Stimulated activated CD4-positive, alpha-beta T cell treated with anti-CD3 and anti-CD28 coated beads, Interleukin-1b, Interleukin-23, amount 100 ng/mL, for 48 hours (primary cell): ENCODE measurements at regions not wholly inside any gene's neighbourhood (a gene's known extent, or its start where the extent isn't known, plus 50 kb on each side); places are given as distances from the start of the nearest gene placed in this dataset.

Source experiments
- DNase-seq: peaks from one replicate; pipeline ENCODE4 v3.0.0-alpha.2; 2020

DNA sequence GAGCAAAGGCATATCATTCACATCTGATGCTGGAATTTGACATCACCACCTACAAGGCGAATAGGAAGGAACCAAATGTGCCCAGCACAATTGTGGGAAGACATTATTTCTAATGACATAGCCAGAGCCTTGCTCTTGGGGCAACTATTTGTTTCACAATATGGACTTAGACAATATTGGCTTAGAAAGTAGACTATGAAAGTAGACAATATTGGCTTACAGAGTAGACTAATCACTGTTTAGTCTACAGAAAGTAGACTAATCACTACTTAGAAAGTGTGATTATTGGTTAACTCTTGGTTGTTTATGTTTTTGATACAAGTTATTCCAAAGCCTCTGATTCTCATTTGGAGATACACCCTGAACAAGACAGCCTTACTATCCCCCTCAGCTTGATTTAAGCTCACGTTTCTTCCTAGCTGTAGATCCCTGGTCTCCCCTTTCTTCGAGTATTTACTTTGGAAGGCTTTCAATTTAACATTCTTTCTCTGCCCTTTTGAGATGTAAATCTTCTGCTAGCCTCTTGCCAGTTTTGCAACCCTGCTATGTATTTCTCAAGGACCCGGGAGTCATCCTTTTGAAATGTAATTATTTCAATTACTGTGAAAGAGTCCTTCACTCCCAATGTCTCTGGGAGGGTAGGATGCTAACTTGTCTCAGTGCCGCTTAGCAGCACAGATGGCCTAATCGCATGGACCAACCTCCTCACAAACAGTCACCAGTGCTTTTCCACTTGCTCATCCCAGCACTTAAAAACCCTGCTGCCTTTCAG lies 843.2 kb downstream of the GALC start:
- DNase-seq = no peak

DNA sequence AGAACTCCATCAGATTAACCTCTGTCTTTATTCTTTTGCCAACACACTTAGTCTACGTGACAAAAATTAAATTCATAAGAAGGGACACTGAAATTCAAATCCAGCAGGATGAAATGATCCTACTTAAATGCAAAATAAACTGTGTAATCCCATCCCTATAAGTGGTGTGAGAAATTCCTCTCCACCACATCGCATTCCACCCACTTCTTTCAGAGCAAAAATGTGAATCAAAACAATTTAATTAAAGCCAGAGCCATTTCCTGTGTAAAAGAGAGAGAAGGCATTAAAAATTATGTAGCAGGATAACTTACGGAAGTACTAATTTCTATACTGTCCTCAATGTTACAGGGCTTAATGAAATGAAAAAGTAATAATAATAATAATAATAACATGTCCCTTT lies 844.3 kb downstream of the GALC start:
- DNase-seq = no peak

GRCh38 chr14:87142551-87143211 lies 850.3 kb downstream of the GALC start:
- DNase-seq = no peak

GRCh38 chr14:87141801-87142200 lies 851.2 kb downstream of the GALC start:
- no peak for DNase-seq

GRCh38 chr14:87139299-87139698 lies 853.7 kb downstream of the GALC start:
- DNase-seq = no peak

DNA sequence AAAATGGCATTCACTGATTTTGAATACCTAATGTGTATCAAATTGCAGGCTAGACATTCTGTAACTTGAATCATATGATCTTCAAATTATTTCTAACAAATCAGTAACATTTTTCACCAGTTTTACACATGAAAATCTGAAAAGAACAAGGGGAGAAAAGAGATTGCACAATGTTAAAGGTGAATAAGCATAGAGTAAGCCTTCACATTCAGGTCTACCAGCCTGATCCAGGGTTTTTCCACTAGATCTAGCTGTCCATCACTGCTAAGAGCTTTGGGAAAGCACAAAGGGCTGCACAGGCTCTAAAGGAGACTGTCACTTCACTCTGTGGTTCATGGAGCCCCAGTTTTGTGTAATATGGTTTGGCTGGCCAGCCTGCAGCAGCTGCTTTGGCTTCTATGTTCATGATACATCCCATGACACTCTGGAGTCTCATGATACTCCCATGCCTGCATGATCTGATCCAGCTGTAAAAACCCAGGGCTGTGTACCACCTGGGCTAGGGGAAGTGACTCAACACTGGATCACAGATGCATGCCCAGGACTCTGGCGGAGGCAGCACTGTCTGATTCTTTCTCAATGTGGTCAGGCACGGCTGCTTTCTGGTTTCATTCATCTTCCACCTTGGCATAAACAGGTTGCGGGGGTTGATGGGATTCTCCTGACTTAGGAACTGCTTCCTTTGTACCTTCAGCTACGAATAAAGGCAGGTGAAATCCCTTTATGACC lies 859.7 kb downstream of the GALC start:
- DNase-seq = no peak

DNA sequence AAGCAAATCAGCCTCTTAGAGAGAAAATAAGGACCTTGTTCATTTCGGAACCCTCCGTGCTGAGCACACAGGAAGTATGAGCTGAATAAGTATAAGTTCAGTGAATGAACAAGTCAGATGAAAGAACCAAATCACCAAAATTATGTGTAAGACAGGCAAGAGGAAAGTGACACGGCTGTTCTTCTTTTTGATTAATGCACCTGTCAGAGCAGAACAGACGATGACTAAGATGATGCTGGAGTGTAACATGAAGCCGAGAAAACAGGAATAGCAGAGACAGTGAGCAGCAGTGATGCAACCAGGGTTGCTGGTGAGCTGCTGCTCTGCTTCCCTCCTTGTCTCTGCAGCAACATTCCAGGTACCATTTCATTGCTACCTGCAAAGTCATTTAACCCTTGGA lies 861.1 kb downstream of the GALC start:
- no peak for DNase-seq

DNA sequence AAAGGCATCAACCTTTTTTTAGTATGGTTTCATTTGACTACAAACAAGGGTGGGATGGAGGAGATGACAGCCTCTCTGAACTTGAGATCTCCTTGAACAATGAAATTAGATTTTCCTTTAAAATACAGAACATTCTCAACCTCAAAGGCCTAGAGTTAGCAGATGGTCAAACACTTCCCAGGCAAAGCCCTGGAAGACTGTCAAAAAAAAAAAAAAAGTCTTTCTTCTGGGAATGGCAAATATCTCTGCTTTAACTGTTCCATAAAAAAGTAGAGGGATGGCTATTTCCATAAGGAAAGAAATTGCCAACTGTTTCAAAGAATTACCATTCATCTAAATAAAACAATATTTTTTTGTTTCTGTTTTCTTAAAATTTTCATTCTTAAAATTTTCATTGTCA lies 870.8 kb downstream of the GALC start:
- no peak for DNase-seq

DNA sequence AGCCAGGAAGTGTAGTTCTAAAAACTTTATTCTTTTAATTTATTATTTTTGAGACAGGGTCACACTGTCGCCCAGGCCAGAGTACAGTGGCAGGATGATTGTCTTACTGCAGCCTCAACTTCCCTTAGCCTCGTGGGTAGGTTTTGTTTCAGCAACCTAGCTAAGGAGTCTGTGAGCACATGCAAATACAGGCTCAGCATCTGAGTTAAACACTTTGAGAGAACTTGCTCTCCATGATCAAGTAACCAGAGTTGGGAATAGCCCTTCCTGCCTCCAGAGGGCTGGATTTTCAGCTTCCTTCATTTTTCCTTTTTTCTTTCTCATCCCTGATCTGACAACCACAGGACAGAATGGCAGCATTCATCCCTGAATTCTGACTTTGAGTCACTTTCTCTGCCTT lies 871.3 kb downstream of the GALC start:
- DNase-seq = no peak

DNA sequence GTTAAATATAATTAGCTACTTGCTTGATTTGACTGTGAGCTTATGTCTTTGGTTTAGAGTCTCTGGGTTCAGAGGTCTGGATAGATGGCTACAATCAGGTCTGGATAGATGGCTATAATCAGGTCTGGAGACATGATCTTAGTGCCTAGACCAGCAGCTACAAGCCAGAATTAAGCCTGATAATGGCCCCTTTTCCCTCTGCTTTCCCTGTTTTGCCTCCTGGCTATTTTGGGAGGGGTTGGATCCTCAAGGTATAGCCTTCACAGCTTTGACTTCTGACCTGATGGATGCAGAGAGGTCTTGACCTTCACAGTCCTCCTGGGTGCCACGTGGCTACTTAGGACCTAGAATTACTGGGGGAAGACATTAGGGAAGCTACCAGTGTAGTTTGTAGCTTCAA lies 877.7 kb downstream of the GALC start:
- DNase-seq = no peak

GRCh38 chr14:87113286-87113685 lies 879.7 kb downstream of the GALC start:
- DNase-seq = no peak

DNA sequence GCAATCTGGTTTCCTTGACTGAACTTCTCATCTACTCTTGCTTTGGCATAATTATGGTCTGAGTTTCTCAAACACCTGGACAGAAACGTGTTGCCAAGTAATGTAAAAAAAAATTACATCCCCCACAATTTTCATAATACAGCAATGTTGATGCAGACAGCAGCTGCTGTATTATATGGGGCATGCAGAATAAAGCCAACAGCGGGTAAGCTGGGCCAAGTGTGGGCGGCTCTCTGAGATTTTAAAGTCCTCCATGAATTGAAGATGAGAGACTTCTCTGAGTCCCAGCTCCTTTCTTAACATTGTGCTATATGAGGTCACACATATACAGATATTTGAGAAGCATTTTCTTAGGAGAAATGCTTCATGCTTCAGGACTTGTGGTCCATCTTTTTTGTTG lies 881.2 kb downstream of the GALC start:
- DNase-seq = no peak

GRCh38 chr14:87111126-87111525 lies 881.9 kb downstream of the GALC start:
- DNase-seq = no peak

DNA sequence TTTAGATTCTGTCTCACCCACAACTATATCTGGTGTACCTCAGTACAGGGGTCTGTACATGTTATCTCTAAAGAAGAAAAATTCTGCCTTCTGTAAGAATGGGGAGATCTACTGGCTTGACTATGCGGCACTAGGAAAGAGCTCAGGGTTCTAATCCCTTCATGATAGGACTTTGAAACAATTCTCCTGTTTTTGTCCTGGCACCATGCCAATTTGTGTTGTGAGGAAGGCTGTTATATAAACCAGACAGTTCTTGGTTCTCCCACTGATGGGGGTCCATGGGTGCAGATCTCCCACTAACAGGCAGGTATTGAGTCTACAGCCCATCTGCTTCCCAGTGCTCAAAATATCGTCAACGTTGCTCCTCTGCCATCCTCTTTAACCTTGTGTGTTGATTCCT lies 883.7 kb downstream of the GALC start:
- DNase-seq = no peak

GRCh38 chr14:87108726-87109125 lies 884.3 kb downstream of the GALC start:
- DNase-seq = no peak

DNA sequence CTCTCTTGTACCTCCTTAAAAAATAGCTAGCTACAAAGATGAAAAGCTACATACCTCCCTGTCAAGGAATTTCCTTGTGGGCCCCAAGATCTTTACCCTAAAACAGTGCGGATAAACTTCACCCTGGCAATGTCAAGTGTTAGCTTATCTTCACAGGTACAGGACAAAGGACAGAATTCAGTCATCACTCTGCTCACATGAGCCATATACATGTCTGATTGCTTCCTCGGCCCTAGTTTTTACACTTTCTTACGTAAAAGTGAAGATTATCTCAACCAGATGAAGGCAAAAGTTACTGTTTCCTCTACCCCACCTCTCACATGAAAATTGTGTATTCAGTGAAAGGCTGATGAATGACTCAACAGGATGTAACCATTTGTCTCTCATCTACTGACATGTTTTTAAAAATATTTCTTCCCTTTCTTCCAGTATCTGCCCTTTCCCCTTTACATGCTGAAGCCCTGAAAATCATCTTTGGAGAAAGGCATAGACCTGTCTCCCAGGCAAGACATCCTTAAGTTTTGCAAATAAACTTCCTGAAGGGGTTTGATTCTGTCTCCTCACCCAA lies 890.1 kb downstream of the GALC start:
- no peak for DNase-seq

DNA sequence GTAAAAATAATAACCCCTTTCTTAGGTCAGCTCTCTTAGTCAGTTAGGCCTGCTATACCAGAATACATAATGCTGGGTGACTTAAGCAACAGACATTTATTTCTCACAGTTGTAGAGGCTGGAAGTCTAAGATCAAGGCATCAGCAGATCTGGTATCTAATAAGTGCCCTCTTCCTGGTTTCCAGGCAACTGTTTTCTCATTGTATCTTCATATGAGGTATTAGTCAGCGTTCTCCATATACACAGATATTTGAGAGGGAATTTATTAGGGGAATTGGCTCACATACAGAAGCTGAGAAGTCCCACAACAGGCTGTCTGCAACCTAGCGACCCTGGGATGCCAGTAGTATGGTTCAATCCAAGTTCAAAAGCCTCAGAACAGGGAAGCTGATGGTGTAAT lies 896.0 kb downstream of the GALC start:
- no peak for DNase-seq

GRCh38 chr14:87094913-87095312 lies 898.1 kb downstream of the GALC start:
- DNase-seq = no peak

DNA sequence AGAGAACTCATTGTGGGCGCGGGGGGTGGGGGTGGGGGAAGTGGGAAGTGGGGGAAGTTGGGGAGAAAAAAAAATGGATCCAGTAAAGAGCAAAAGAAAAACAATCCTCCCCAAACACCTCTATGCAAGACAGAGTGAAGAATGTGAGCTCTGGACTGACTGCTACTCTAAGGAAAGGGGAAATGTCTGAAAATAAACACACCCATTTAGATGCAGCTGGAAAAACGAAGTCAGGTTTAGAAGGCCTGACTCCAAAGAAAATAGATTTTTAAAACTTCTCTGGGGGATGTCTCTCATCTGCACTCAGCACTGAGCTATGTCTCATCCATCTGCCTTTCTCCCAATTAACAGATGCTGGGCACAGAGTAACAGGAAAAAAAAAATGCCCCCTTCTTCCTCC lies 904.4 kb downstream of the GALC start:
- DNase-seq = no peak

- DNase-seq = no peak
Measured at GRCh38 chr14:87087881-87088280, 905.1 kb downstream of the GALC start.

DNA sequence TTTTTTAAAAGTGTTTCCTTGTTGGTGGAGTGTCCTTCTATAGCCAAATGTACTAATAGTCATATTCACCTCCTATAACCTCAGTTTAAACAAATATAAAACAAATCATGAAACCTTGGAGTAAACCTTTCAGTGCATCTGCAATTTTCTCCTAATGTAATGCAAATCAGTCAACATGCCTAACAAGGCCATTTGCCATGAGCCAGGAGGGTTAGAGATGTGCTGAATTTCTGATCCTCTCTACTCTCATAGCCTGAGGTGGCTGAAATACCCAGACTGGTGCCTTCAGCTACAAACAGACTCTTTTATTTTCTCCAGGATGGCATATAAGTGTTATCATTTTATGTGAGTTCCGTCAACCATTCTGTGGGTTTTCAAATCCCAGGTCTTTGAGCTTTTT lies 908.1 kb downstream of the GALC start:
- no peak for DNase-seq

DNA sequence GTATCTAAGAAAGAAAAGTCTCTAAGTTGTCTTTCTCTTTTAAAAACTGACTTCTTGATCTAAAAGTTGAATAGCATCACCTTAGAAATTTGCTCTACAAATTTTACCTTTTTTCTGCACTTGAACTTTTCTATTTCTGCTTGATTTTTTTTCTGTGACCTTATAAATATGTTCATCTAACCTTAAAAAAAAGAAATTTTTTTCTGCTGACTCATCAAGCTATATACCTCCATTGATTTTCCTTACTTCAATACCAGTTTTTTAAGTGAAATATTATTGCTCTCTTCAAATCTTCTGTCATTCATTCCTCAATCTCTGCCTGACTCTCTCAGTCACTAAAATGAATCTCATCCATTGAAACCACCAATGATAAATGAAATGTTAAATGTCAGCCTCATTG lies 910.1 kb downstream of the GALC start:
- no peak for DNase-seq

- DNase-seq = no peak
Measured at GRCh38 chr14:87081004-87081403, 912.0 kb downstream of the GALC start.

GRCh38 chr14:87080146-87080545 lies 912.8 kb downstream of the GALC start:
- no peak for DNase-seq
